AG08395 (cell line): ENCODE measurements at regions not wholly inside any gene's neighbourhood (a gene's known extent, or its start where the extent isn't known, plus 50 kb on each side); places are given as distances from the start of the nearest gene placed in this dataset.

Source experiments
- DNase-seq: peaks from one replicate; pipeline ENCODE4 v3.0.0; 2012; ENCODE audit warnings: mixed read lengths, low spot score

DNA sequence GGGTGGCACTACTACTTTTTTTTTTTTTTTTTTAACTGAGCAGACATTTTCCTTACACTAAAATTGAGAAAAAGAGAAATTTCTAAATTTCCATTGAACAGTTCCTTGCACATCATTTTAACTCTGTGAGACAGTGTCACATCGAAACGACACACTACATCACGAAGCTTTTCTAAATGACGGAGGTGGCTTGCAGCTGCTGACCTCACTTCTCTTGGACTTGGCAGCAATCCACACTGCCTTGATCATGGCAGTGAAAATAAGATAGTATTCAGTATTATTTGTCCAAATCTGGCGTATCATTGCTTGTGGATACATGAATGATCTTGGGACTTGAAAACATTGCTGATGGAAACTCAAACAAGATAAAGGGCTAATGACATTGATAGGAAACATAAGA, 80.3 kb upstream of the CYYR1 start:
- DNase-seq: no peak

DNA sequence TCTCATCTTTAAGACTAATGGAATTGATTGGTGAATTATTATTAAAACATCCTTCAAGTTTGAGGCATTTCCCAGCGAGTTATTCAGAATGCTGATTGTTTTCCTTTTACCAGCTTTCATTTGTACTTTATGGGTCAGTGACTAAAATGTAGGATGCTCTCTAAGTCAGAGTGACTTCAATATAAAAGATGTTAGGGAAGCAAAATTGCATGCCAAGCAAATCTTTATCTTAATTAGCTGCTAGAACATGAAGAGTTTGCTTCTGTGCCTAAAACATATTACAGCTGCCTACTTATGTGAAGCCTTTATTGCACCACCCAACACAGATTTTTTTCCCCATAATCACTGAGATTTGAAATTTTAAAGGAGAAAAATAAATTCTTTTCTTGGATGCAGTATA, 79.8 kb upstream of the CYYR1 start:
- no peak for DNase-seq

DNA sequence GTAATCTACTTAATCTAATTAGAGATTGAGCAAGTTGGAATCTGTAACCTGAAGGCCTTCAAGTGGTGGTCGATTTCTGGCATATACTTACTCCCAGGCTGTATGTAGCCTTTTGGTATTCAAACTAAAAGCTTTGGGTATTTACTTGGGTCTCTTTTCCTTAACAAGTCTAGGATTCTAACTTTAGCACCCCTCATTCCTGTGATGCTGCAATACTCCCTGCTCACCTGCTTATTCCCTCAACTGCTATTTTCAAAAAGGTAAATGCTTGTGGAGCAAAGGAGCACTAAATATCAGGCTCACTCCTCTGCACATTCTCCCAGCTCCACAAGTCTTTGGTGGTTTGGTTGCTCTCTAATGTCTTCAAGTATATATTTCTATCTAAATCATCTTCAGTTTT, 68.0 kb upstream of the CYYR1 start:
- no peak for DNase-seq

DNA sequence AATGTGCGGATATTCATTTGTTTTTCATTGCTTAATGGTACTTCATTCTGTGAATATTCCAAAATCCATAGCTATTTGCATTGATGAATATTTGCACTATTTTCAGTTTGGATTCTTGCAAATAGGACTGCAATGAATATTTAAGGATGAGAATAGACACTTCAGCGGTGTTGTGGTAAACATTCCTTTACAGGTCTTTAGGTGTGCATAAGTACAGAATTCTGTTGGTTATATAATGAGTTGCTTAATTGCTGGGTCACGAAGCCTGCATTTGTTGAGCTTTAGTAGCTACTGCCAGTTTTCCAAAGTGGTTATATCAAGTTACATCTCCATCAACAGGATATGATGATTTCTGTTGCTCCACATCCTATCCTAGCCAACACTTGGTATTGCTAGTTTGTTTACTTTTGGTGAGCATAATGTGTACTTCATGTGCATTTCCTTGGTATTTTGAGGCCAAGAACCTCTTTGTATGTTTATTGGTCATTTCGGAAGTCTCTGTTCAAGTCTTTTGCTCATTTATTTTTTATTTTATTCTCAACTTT, 64.2 kb upstream of the CYYR1 start:
- DNase-seq: no peak

DNA sequence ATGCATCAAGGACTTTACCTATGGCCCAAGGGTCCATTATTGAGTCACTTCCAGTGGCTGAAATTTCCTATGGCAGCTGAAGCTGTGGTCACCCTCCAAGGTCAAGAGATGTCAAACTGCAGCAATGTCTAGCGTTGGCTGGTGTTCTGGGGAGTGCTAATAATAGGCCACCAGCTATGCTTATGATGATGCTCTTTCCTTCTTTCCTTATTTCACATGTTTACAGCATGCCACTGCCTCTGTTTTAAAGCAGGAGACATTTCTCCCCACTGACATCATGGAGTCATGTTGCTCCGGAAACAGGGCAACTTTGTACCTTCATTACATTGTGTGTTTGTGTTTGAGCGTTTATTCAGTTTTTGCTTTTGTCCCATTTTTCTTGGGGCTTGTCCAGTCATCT, 62.6 kb upstream of the CYYR1 start:
- DNase-seq: no peak

DNA sequence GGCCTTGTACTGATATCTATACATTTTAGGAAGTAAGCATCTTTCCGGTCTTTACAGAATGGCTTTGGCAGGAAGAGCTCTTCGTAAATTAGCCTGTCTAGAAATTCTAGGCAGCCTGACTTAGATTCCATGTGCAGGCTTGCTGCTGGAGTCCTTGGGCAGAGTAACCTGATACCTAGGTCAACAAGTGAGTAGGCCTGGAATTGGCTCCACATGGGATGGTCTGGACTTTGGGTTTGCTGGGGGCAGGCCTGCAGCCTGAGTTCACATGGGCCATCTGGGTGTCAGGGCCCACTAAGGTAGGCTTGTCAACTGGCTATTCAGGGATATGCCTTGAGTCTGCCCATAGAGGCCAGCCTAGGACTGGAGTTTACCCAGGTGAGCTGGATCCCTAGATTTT, 59.6 kb upstream of the CYYR1 start:
- DNase-seq: no peak

DNA sequence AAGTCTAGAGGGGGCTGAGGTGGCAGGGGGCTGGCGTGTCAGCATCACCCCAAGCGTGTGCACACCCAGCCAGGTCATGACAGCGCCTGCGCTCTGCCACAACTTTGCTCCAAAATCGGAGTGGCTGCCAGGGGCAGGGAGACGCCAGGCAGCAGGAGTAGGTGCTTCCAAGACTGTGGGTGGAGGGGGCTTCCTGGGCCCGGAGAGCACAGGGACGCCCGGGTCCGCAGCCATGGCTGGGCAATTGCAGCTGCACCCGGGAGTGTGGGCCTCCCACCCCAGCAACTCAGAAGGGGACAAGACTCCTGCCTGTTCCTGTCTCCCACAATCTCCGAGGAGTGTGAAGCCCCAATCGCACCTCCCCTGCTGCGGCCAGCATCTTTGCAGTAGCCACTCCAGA, 53.1 kb upstream of the CYYR1 start:
- DNase-seq: no peak

DNA sequence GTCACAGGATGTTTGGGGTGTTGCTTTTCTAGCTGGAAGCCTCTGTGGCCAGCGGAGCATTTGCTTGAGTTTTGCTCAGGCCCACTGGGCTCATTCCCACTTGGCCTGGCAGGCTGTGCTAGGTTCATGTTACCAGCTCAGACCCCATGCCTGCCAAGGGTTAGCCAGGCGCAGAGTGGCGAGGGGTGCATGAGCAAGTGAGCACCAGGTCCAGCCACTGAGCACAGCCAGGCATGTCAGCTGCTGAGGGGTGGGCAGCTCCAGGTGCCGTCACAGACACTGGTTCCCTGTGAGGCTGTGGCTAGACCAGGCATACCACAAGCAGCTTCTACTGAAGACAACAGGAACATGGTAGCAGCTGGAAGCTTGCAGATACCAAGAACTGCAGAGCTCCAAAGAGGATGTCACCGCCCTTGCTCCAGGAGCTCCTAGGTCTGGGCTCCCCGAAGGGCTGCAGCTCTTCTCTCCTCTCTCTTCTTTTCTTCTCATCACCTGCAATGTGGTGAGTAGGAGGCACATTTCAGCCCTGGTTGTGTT, 52.0 kb upstream of the CYYR1 start:
- DNase-seq: no peak
